HepG2 (cell line): ENCODE measurements at regions not wholly inside any gene's neighbourhood (a gene's known extent, or its start where the extent isn't known, plus 50 kb on each side); places are given as distances from the start of the nearest gene placed in this dataset.

Source experiments
- CREB1 ChIP-seq, 2 experiments: fragments of 450-650 bp in 1 of 2; IDR thresholded peaks; 2 replicates each; pipeline ENCODE4 v1.6.1; 2016 to 2017; ENCODE audit warnings: control low read depth in 1 of 2, mild to moderate bottlenecking in 1 of 2, missing compliant biosample characterization in 1 of 2, missing genetic modification characterization in 1 of 2
- GPN1 ChIP-seq: sonication (generic); formaldehyde crosslinking; IDR thresholded peaks from 2 replicates; pipeline ENCODE4 v1.5.1; 2020; ENCODE audit warnings: missing genetic modification reagents, borderline replicate concordance
- HBP1 ChIP-seq: IDR thresholded peaks from 2 replicates; pipeline ENCODE4 v1.6.1; 2016; ENCODE audit warnings: low read depth, control low read depth
- MAF1 ChIP-seq: sonication (generic); formaldehyde crosslinking; IDR thresholded peaks from 2 replicates; pipeline ENCODE4 v1.5.0; 2020; ENCODE audit warnings: missing genetic modification reagents, borderline replicate concordance
- POLR2A ChIP-seq, 2 experiments: IDR thresholded peaks; 2 replicates each; pipeline ENCODE4 v1.6.1; 2011; ENCODE audit warnings: low read depth in 2 of 2, low read length in 2 of 2, mild to moderate bottlenecking in 1 of 2, moderate library complexity in 1 of 2; ENCODE audit not compliant: insufficient read depth in 1 of 2
- PRPF4 ChIP-seq: fragments of 200-400 bp; formaldehyde crosslinking; IDR thresholded peaks from 2 replicates; pipeline ENCODE4 v1.6.1; 2016; ENCODE audit warnings: low read length, low read depth; ENCODE audit not compliant: poor library complexity, severe bottlenecking
- SNRNP70 ChIP-seq: fragments of 200-400 bp; formaldehyde crosslinking; IDR thresholded peaks from 2 replicates; pipeline ENCODE4 v1.6.1; 2017; ENCODE audit warnings: mild to moderate bottlenecking, low read depth, low read length, moderate library complexity
- TCF12 ChIP-seq, 2 experiments: fragments of 450-650 bp in 1 of 2; sonication (generic) in 1 of 2; formaldehyde crosslinking in 1 of 2; IDR thresholded peaks; 2 replicates each; pipeline versions ENCODE4 v1.6.1 to v1.8.0; 2017 to 2022; ENCODE audit warnings: antibody characterized with exemption in 1 of 2, mild to moderate bottlenecking in 1 of 2, missing genetic modification reagents in 1 of 2, moderate library complexity in 1 of 2
- ZBTB2 ChIP-seq: sonication (generic); formaldehyde crosslinking; IDR thresholded peaks from 2 replicates; pipeline ENCODE4 v1.8.0; 2022; ENCODE audit warnings: low read depth, missing genetic modification reagents
- ZBTB49 ChIP-seq: sonication (generic); formaldehyde crosslinking; IDR thresholded peaks from 2 replicates; pipeline ENCODE4 v1.4.0; 2020; ENCODE audit warnings: missing genetic modification reagents, borderline replicate concordance
- ZNF589 ChIP-seq: sonication (generic); formaldehyde crosslinking; conservative IDR thresholded peaks from 2 replicates; pipeline ENCODE4 v1.8.0; 2022; ENCODE audit warnings: mild to moderate bottlenecking, moderate library complexity, missing genetic modification reagents

DNA sequence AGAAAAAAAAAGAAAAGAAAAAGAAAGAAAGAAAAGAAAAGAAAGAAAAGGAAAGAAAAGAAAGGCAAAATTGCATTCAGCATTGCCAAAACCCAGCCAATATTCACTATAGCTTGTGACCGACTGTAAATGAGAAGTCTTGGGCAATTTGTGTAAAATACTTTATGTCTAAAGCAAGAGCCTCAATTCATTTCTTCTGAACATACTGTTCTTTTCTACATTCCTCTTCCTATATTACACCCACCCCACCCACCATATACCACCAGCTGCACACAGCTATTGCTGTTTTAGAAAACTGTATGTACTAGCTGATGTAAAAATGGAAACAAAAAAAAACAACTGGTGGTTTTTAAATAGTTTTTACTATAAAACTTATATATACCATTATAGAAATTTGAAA, 156.9 kb upstream of the TTC29 start (continued):
- TF ChIP-seq SNRNP70 = no peak
- TF ChIP-seq TCF12 (IDR thresholded peaks at IDR 0.05) = no peak
- TF ChIP-seq TCF12 (CRISPR knock-in tag; IDR thresholded peaks at IDR 0.05) = no peak
- no peak for TF ChIP-seq ZBTB49 (CRISPR knock-in tag)
- no peak for TF ChIP-seq PRPF4
- no peak for TF ChIP-seq MAF1
- TF ChIP-seq CREB1 (IDR thresholded peaks at IDR 0.05) = no peak
- TF ChIP-seq CREB1 (CRISPR knock-in tag; IDR thresholded peaks at IDR 0.05) = no peak
- no peak for TF ChIP-seq HBP1 (CRISPR knock-in tag)
- no peak for TF ChIP-seq ZNF589 (CRISPR knock-in tag)
- TF ChIP-seq ZBTB2 (CRISPR knock-in tag) = no peak
- TF ChIP-seq POLR2A (IDR thresholded peaks at IDR 0.05; ENCODE audit: insufficient read depth in 1 of 2, low read depth in 2 of 2, low read length in 2 of 2) = no peak
- no peak for TF ChIP-seq GPN1 (CRISPR knock-in tag)
- TF ChIP-seq, all 625 proteins: peak for 0
